DND-41 (cell line): ENCODE measurements at regions not wholly inside any gene's neighbourhood (a gene's known extent, or its start where the extent isn't known, plus 50 kb on each side); places are given as distances from the start of the nearest gene placed in this dataset.
"Not testable (repeated sequence)": the region's sequence is repeated elsewhere in the genome, so short reads cannot be mapped to it uniquely, and the experiment has no call there.

Experiments used
- ATAC-seq: fragments of 200-7000 bp; cut with Tn5 transposase; 3 replicates; pipeline ENCODE4 v1.9.1; 2021; ENCODE audit warnings: low read depth; ENCODE audit not compliant: insufficient read depth
- DNase-seq: peaks from one replicate; pipeline ENCODE4 v3.0.0-alpha.2; 2020
- H2AFZ ChIP-seq: 2 replicates; pipeline ENCODE4 v1.6.0; 2012; ENCODE audit warnings: low read depth, low read length
- H3K27ac ChIP-seq: 2 replicates; pipeline ENCODE4 v1.5.1; 2012; ENCODE audit warnings: low read length, inconsistent platforms
- H3K27me3 ChIP-seq: fragments of 200-600 bp; sonication (generic); 2 replicates; pipeline ENCODE4 v1.6.0; 2012; ENCODE audit warnings: low read length, mild to moderate bottlenecking, inconsistent platforms; ENCODE audit not compliant: insufficient read depth, poor library complexity
- H3K36me3 ChIP-seq: 2 replicates; pipeline ENCODE4 v1.5.1; 2012; ENCODE audit warnings: low read length, inconsistent platforms; ENCODE audit not compliant: insufficient read depth
- H3K4me1 ChIP-seq: 2 replicates; pipeline ENCODE4 v1.5.1; 2012; ENCODE audit warnings: mild to moderate bottlenecking, low read length; ENCODE audit not compliant: insufficient read depth
- H3K4me2 ChIP-seq: 2 replicates; pipeline ENCODE4 v1.6.0; 2012; ENCODE audit warnings: mild to moderate bottlenecking, moderate library complexity, low read length, inconsistent platforms; ENCODE audit not compliant: insufficient read depth
- H3K4me3 ChIP-seq, 2 experiments: fragments of 200-600 bp in 1 of 2; shearing (Covaris generic) in 1 of 2; 2 replicates each; pipeline ENCODE4 v1.5.1; 2012 to 2016; ENCODE audit warnings: inconsistent platforms in 2 of 2, low read length in 2 of 2, mild to moderate bottlenecking in 2 of 2, low read depth in 1 of 2, moderate library complexity in 1 of 2
- H3K79me2 ChIP-seq: 2 replicates; pipeline ENCODE4 v1.6.0; 2012; ENCODE audit warnings: low read length, inconsistent platforms; ENCODE audit not compliant: insufficient read depth
- H3K9ac ChIP-seq: 2 replicates; pipeline ENCODE4 v1.6.0; 2012; ENCODE audit warnings: low read depth, mild to moderate bottlenecking, inconsistent platforms, low read length, moderate library complexity
- H3K9me3 ChIP-seq: 2 replicates; pipeline ENCODE4 v1.5.1; 2012; ENCODE audit warnings: low read length, moderate library complexity, mild to moderate bottlenecking, inconsistent platforms; ENCODE audit not compliant: insufficient read depth, severe bottlenecking
- H4K20me1 ChIP-seq: 2 replicates; pipeline ENCODE4 v1.6.0; 2012; ENCODE audit warnings: low read length; ENCODE audit not compliant: insufficient read depth
- EZH2 ChIP-seq: IDR thresholded peaks from 3 replicates; pipeline ENCODE4 v1.6.1; 2012; ENCODE audit warnings: borderline replicate concordance, low read depth, mild to moderate bottlenecking, moderate library complexity, low read length, inconsistent platforms; ENCODE audit not compliant: severe bottlenecking
- TF ChIP-seq, protein P1 (sequence below): IDR thresholded peaks from 2 replicates; pipeline ENCODE4 v1.5.1; 2012; ENCODE audit warnings: borderline replicate concordance, low read length, moderate library complexity, mild to moderate bottlenecking; ENCODE audit not compliant: poor library complexity, severe bottlenecking; ENCODE audit errors: extremely low read depth

DNA sequence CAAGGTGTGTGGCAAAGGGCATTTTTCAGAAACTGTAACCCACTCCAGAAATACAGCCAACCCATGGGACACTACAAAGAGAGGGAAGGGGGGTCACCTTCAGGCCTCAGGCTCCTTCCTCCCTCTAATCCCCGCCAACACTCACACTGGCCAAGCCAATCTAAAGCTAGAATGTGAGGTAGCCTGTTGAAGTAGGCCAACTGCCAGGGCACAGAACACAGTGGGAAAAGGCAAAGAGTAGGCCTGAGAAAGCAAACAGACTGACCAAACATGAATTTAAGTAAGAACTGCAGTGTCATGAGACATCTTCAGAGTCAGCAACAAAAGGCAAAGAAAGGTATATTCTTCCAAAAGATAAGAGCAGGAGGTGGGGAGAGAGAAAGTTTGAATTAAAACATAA, 289.0 kb downstream of the HNRNPD start:
- Histone ChIP-seq H3K9ac (no peak overlapping the region), H3K4me1 (no peaks in the 10 kb centered on the region), H3K36me3 (no peaks in the 10 kb centered on the region), H4K20me1 (no peaks in the 10 kb centered on the region), H3K4me3 (no peak overlapping the region), H3K9me3 (no peaks in the 10 kb centered on the region), H3K27ac (no peak overlapping the region), H3K4me2 (no peak overlapping the region), H3K79me2 (no peaks in the 10 kb centered on the region), H3K27me3 (no peaks in the 10 kb centered on the region), H2AFZ (no peak overlapping the region)
- ATAC-seq = no peak
- no peak for TF ChIP-seq EZH2
- TF ChIP-seq, protein P1, sequence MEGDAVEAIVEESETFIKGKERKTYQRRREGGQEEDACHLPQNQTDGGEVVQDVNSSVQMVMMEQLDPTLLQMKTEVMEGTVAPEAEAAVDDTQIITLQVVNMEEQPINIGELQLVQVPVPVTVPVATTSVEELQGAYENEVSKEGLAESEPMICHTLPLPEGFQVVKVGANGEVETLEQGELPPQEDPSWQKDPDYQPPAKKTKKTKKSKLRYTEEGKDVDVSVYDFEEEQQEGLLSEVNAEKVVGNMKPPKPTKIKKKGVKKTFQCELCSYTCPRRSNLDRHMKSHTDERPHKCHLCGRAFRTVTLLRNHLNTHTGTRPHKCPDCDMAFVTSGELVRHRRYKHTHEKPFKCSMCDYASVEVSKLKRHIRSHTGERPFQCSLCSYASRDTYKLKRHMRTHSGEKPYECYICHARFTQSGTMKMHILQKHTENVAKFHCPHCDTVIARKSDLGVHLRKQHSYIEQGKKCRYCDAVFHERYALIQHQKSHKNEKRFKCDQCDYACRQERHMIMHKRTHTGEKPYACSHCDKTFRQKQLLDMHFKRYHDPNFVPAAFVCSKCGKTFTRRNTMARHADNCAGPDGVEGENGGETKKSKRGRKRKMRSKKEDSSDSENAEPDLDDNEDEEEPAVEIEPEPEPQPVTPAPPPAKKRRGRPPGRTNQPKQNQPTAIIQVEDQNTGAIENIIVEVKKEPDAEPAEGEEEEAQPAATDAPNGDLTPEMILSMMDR = no peak
- no peak for DNase-seq

DNA sequence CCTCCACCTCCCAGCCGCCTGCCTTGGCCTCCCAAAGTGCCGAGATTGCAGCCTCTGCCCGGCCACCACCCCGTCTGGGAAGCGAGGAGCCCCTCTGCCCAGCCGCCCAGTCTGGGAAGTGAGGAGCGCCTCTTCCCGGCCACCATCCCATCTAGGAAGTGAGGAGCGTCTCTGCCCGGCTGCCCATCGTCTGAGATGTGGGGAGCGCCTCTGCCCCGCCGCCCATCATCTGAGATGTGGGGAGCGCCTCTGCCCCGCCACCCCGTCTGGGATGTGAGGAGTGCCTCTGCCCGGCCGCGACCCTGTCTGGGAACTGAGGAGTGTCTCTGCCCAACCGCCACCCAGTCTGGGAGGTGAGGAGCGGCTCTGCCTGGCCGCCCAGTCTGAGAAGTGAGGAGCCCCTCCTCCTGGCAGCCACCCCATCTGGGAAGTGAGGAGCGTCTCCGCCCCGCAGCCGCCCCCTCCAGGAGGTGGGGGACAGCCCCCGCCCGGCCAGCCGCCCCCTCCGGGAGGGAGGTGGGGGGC, 296.3 kb downstream of the HNRNPD start:
- not testable (repeated sequence) for H3K36me3 ChIP-seq, H2AFZ ChIP-seq, H3K27ac ChIP-seq, DNase-seq, H3K79me2 ChIP-seq, H3K4me1 ChIP-seq, H3K9ac ChIP-seq, H4K20me1 ChIP-seq, H3K4me3 ChIP-seq, H3K9me3 ChIP-seq, H3K27me3 ChIP-seq, H3K4me2 ChIP-seq, ATAC-seq

DNA sequence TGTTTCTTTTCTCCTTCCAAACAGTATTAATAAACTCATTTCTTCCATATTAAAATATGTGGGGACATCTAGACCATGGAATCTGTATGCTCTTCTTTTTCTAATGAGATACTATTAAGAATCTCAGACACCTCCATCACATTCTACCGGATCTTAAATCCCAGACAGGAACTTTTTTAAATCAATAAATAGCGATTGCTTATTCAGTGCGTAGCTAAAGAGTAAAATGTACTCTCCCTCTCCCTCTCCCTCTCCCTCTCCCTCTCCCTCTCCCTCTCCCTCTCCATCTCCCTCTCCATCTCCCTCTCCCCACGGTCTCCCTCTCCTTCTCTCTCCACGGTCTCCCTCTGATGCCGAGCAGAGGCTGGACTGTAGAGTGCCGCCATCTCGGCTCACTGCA, 297.0 kb downstream of the HNRNPD start:
- no peaks in the 10 kb centered on the region for H3K4me1 ChIP-seq
- H3K79me2 ChIP-seq = no peaks in the 10 kb centered on the region
- no peaks in the 10 kb centered on the region for H3K27me3 ChIP-seq
- ATAC-seq (no peak), DNase-seq (no peak)
- no peak overlapping the region for H3K4me2 ChIP-seq
- H3K36me3 ChIP-seq = no peaks in the 10 kb centered on the region
- no peaks in the 10 kb centered on the region for H3K9me3 ChIP-seq
- TF ChIP-seq, protein P1 = no peak
- TF ChIP-seq EZH2 = no peak
- H3K4me3 ChIP-seq = no peak overlapping the region
- no peak overlapping the region for H3K9ac ChIP-seq
- H2AFZ ChIP-seq = no peak overlapping the region
- H3K27ac ChIP-seq = no peak overlapping the region
- no peaks in the 10 kb centered on the region for H4K20me1 ChIP-seq

DNA sequence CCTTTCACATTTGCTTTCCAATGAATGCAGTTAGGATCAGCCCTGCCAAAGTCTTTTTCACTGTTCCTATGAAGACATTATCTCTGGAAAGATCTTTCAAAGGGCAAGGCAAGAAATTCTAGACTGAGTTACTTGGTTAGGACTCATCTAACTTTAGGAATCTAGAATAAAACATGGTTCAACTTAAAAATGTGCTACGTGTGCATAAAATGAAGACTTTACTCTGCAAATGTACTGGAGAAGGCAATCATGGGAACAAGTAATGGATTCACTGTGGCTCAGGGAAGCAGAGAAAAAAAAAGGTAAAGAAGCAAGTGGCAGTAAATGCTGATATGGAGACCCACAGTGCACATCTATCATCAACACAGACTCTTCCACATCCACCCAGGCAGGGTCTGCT, 297.4 kb downstream of the HNRNPD start:
- H3K4me1 ChIP-seq = no peaks in the 10 kb centered on the region
- H3K4me3 ChIP-seq = no peak overlapping the region
- H3K4me2 ChIP-seq = no peak overlapping the region
- DNase-seq (no peak), ATAC-seq (no peak)
- H2AFZ ChIP-seq = no peak overlapping the region
- no peaks in the 10 kb centered on the region for H3K27me3 ChIP-seq
- no peaks in the 10 kb centered on the region for H4K20me1 ChIP-seq
- no peaks in the 10 kb centered on the region for H3K36me3 ChIP-seq
- H3K9me3 ChIP-seq = no peaks in the 10 kb centered on the region
- H3K27ac ChIP-seq = no peak overlapping the region
- TF ChIP-seq, protein P1 = no peak
- no peak for TF ChIP-seq EZH2
- no peaks in the 10 kb centered on the region for H3K79me2 ChIP-seq
- no peak overlapping the region for H3K9ac ChIP-seq
